ENCODE measurements at regions not wholly inside any gene's neighbourhood (a gene's known extent, or its start where the extent isn't known, plus 50 kb on each side); places are given as distances from the start of the nearest gene placed in this dataset.

DNA sequence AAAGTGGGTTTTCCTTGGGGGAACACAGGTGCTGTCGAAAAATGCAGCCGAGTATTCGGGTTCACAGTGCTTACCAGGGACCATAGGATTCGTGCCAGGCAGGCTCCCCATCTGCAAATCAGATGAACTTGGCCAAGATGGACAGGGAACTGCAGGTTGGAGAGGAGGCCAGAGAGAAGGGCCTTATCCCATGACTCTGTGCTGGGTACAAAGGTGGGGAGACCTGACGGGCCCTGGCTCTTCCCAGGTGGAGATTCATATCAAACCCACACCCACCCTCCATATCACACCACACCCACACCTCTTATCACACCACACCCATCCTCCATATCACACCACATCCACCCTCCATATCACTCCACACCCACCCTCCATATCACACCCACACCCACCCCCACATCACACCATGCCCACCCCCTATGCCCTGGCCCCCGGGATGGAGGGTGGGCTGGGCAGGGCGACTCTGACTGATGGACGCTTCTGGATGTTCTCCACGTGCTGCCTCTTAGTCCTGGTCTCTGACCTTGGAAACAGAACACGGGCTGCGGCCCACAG is 319.7 kb downstream of the ADGRD1 start:
- Histone ChIP-seq H3K9ac (ENCODE audit: insufficient read depth in 1 of 2, low read length in 2 of 2) (no peak overlapping the region), H3K4me3 (no peak overlapping the region), H3K27ac (ENCODE audit: low read depth in 1 of 2, low read length in 1 of 2) (no peak overlapping the region), H3K9me3 (ENCODE audit: control insufficient read depth in 4 of 4, insufficient read depth in 3 of 4, low read length in 3 of 4) (no peaks in the 10 kb centered on the region), H3K27me3 (ENCODE audit: control insufficient read depth in 3 of 3, insufficient read depth in 3 of 3, low read length in 2 of 3) (no peaks in the 10 kb centered on the region), H3K36me3 (ENCODE audit: control insufficient read depth in 4 of 4, insufficient read depth in 4 of 4, low read length in 4 of 4) (no peaks in the 10 kb centered on the region), H3K4me1 (ENCODE audit: control insufficient read depth in 5 of 5, insufficient read depth in 5 of 5, low read length in 5 of 5) (no peaks in the 10 kb centered on the region)
- no peak for DNase-seq
- WGBS, 2 donors: 84 to 94% methylated on average over 11 of the region's 11 CpGs
- TF ChIP-seq, protein P1, sequence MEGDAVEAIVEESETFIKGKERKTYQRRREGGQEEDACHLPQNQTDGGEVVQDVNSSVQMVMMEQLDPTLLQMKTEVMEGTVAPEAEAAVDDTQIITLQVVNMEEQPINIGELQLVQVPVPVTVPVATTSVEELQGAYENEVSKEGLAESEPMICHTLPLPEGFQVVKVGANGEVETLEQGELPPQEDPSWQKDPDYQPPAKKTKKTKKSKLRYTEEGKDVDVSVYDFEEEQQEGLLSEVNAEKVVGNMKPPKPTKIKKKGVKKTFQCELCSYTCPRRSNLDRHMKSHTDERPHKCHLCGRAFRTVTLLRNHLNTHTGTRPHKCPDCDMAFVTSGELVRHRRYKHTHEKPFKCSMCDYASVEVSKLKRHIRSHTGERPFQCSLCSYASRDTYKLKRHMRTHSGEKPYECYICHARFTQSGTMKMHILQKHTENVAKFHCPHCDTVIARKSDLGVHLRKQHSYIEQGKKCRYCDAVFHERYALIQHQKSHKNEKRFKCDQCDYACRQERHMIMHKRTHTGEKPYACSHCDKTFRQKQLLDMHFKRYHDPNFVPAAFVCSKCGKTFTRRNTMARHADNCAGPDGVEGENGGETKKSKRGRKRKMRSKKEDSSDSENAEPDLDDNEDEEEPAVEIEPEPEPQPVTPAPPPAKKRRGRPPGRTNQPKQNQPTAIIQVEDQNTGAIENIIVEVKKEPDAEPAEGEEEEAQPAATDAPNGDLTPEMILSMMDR (IDR thresholded peaks at IDR 0.05; ENCODE audit: control extremely low read depth, extremely low read depth): no peak
- ATAC-seq (ENCODE audit: insufficient read depth, low FRiP score): no peak

DNA sequence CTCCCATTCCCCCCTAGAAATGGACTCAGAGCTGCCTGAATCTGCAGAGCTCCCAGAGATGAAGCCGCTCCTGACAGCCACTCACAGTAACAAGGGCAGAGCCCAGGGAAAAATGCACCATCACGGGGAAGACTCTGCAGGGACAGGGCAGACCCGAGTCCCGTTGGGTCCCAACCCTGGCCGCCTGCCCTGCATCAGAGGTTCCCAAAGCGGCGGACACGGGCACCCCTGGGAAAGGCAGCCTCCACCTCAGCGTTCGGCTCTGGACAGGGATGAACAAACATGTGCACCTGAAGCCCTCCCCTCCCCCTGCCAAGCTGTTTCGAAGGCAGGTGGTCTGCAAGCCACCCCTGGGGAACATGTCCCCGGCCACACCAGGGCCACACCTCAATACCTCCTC is 320.4 kb downstream of the ADGRD1 start:
- DNase-seq (no peak), ATAC-seq (ENCODE audit: insufficient read depth, low FRiP score) (no peak)
- H3K36me3 ChIP-seq (ENCODE audit: control insufficient read depth in 4 of 4, insufficient read depth in 4 of 4, low read length in 4 of 4): no peaks in the 10 kb centered on the region
- H3K27me3 ChIP-seq (ENCODE audit: control insufficient read depth in 3 of 3, insufficient read depth in 3 of 3, low read length in 2 of 3): peaks cover 0 to 4% (median 0%) of the 10 kb centered on the region in 3 donors
- no peaks in the 10 kb centered on the region for H3K9me3 ChIP-seq (ENCODE audit: control insufficient read depth in 4 of 4, insufficient read depth in 3 of 4, low read length in 3 of 4)
- no peaks in the 10 kb centered on the region for H3K4me1 ChIP-seq (ENCODE audit: control insufficient read depth in 5 of 5, insufficient read depth in 5 of 5, low read length in 5 of 5)
- no peak overlapping the region for H3K9ac ChIP-seq (ENCODE audit: insufficient read depth in 1 of 2, low read length in 2 of 2)
- TF ChIP-seq, protein P1 (IDR thresholded peaks at IDR 0.05; ENCODE audit: control extremely low read depth, extremely low read depth): no peak
- H3K4me3 ChIP-seq: no peak overlapping the region
- no peak overlapping the region for H3K27ac ChIP-seq (ENCODE audit: low read depth in 1 of 2, low read length in 1 of 2)
- 89 to 94% methylated on average over 12 of the region's 12 CpGs for WGBS, 2 donors

DNA sequence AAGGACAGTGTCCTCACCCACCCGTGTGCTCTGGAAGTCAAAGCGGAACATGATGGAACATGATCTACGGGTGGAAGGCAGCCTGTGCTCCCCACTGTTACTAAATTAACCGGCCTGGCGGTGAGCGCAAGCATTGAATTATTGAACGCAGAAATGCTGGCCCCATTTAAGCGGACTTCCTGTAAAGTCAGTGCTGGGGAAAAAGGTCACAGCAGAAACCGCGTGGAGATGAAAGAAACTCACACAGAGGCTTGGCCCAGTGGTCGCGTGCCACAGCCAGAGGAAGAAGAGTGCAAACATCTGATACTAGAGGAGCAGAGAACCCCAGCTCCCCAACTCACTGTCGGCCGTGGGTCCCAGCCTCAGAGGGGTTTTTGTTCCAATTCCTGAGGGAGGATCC is 321.2 kb downstream of the ADGRD1 start:
- Histone ChIP-seq H3K9ac (ENCODE audit: insufficient read depth in 1 of 2, low read length in 2 of 2) (no peak overlapping the region), H3K27ac (ENCODE audit: low read depth in 1 of 2, low read length in 1 of 2) (no peak overlapping the region), H3K27me3 (ENCODE audit: control insufficient read depth in 3 of 3, insufficient read depth in 3 of 3, low read length in 2 of 3) (peaks cover 0 to 4% (median 0%) of the 10 kb centered on the region in 3 donors), H3K36me3 (ENCODE audit: control insufficient read depth in 4 of 4, insufficient read depth in 4 of 4, low read length in 4 of 4) (no peaks in the 10 kb centered on the region), H3K4me1 (ENCODE audit: control insufficient read depth in 5 of 5, insufficient read depth in 5 of 5, low read length in 5 of 5) (no peaks in the 10 kb centered on the region), H3K4me3 (no peak overlapping the region), H3K9me3 (ENCODE audit: control insufficient read depth in 4 of 4, insufficient read depth in 3 of 4, low read length in 3 of 4) (no peaks in the 10 kb centered on the region)
- 63 to 67% methylated on average over 14 of the region's 14 CpGs for WGBS, 2 donors
- no peak for ATAC-seq (ENCODE audit: insufficient read depth, low FRiP score)
- TF ChIP-seq, protein P1 (IDR thresholded peaks at IDR 0.05; ENCODE audit: control extremely low read depth, extremely low read depth): no peak
- no peak for DNase-seq

DNA sequence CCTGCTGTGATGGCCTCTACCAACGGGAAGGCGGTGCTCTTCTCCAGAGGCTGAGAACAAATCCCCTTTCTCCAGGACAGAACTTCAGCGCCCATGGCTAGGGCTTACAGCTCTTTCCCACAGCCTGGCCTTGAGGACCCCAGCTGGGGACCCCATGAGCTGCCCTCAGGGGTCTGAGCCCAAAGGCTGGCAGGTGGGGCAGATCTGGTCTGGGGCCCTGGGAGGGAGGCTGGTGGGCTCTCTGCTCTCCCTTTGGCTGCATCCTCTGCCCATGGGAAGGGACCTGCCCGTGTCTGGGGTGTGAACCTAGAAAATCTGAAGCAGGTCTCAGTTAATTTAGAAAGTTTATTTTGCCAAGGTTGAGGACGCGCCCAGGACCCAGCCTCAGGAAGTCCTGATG is 322.1 kb downstream of the ADGRD1 start:
- Histone ChIP-seq H3K9me3 (ENCODE audit: control insufficient read depth in 4 of 4, insufficient read depth in 3 of 4, low read length in 3 of 4) (no peaks in the 10 kb centered on the region), H3K27me3 (ENCODE audit: control insufficient read depth in 3 of 3, insufficient read depth in 3 of 3, low read length in 2 of 3) (peaks cover 0 to 4% (median 0%) of the 10 kb centered on the region in 3 donors), H3K36me3 (ENCODE audit: control insufficient read depth in 4 of 4, insufficient read depth in 4 of 4, low read length in 4 of 4) (no peaks in the 10 kb centered on the region), H3K9ac (ENCODE audit: insufficient read depth in 1 of 2, low read length in 2 of 2) (no peak overlapping the region), H3K4me1 (ENCODE audit: control insufficient read depth in 5 of 5, insufficient read depth in 5 of 5, low read length in 5 of 5) (no peaks in the 10 kb centered on the region), H3K4me3 (no peak overlapping the region), H3K27ac (ENCODE audit: low read depth in 1 of 2, low read length in 1 of 2) (no peak overlapping the region)
- WGBS, 2 donors: 87 to 96% methylated on average over 6 of the region's 6 CpGs
- DNase-seq: no peak
- no peak for ATAC-seq (ENCODE audit: insufficient read depth, low FRiP score)
- TF ChIP-seq, protein P1 (IDR thresholded peaks at IDR 0.05; ENCODE audit: control extremely low read depth, extremely low read depth): no peak
